Colonic mucosa (tissue), 4 donors: ENCODE measurements at regions not wholly inside any gene's neighbourhood (a gene's known extent, or its start where the extent isn't known, plus 50 kb on each side); places are given as distances from the start of the nearest gene placed in this dataset.
"Not testable (repeated sequence)": the region's sequence is repeated elsewhere in the genome, so short reads cannot be mapped to it uniquely, and the experiment has no call there.

Source experiments
- DNase-seq: peaks from one replicate; pipeline ENCODE4 v3.0.0-alpha.2; 2020
- H3K27ac ChIP-seq: fragments of 200-600 bp; one replicate; pipeline ENCODE4 v1.8.0; 2021
- H3K27me3 ChIP-seq: fragments of 200-600 bp; one replicate; pipeline ENCODE4 v1.8.0; 2021
- H3K36me3 ChIP-seq: fragments of 200-600 bp; one replicate; pipeline ENCODE4 v1.8.0; 2021
- H3K4me1 ChIP-seq: fragments of 200-600 bp; one replicate; pipeline ENCODE4 v1.8.0; 2021; ENCODE audit warnings: mild to moderate bottlenecking
- H3K4me3 ChIP-seq: fragments of 200-600 bp; one replicate; pipeline ENCODE4 v1.8.0; 2021
- H3K9ac ChIP-seq, 2 donors: one replicate each; pipeline ENCODE4 v1.7.0; 2013; ENCODE audit warnings: control low read depth in 2 of 2, low read depth in 2 of 2, low read length in 2 of 2
- H3K9me3 ChIP-seq: fragments of 200-600 bp; one replicate; pipeline ENCODE4 v1.8.0; 2021
- CTCF ChIP-seq: fragments of 200-600 bp; IDR thresholded peaks from one replicate; pipeline ENCODE4 v1.8.0; 2022; ENCODE audit warnings: antibody characterized with exemption, mild to moderate bottlenecking
- intact Hi-C: fragments of 100-400 bp; cut with DNase I; formaldehyde crosslinking; loops from one replicate; pipeline ENCODE4 v1.14.1; 2022
- donor health status: healthy.
- donor health status: DM: no; HTN: no; CAD: no.
- donor health status: DM: no; HTN: no; CAD: no.

GRCh38 chr2:122080316-122080715, 324.9 kb downstream of the TSN start:
- Histone ChIP-seq H3K9me3 (no peaks in the 10 kb centered on the region), H3K4me3 (no peak overlapping the region), H3K4me1 (no peaks in the 10 kb centered on the region), H3K36me3 (no peaks in the 10 kb centered on the region), H3K27ac (no peak overlapping the region), H3K9ac (no peak overlapping the region), H3K27me3 (no peaks in the 10 kb centered on the region)
- intact Hi-C loops, result no loop called here
- DNase-seq, result no peak
- no peak for TF ChIP-seq CTCF

GRCh38 chr2:122080871-122081270, 325.4 kb downstream of the TSN start:
- no peaks in the 10 kb centered on the region for H3K9me3 ChIP-seq
- no peak overlapping the region for H3K27ac ChIP-seq
- no peak for DNase-seq
- TF ChIP-seq CTCF, result no peak
- no peaks in the 10 kb centered on the region for H3K27me3 ChIP-seq
- no peak overlapping the region for H3K9ac ChIP-seq
- H3K4me3 ChIP-seq, result no peak overlapping the region
- no peaks in the 10 kb centered on the region for H3K4me1 ChIP-seq
- intact Hi-C loops, result no loop called here
- H3K36me3 ChIP-seq, result no peaks in the 10 kb centered on the region

- H3K9ac ChIP-seq, result no peak overlapping the region
- intact Hi-C loops, result no loop called here
- H3K36me3 ChIP-seq, result no peaks in the 10 kb centered on the region
- no peaks in the 10 kb centered on the region for H3K27me3 ChIP-seq
- H3K4me3 ChIP-seq, result no peak overlapping the region
- TF ChIP-seq CTCF, result no peak
- H3K27ac ChIP-seq, result no peak overlapping the region
- no peaks in the 10 kb centered on the region for H3K4me1 ChIP-seq
- no peak for DNase-seq
- H3K9me3 ChIP-seq, result no peaks in the 10 kb centered on the region
These were observed 326.3 kb downstream of the TSN start for GRCh38 chr2:122081751-122082150.

- TF ChIP-seq CTCF, result no peak
- Histone ChIP-seq H3K9me3 (no peaks in the 10 kb centered on the region), H3K4me1 (no peaks in the 10 kb centered on the region), H3K36me3 (no peaks in the 10 kb centered on the region), H3K27ac (no peak overlapping the region), H3K9ac (no peak overlapping the region), H3K4me3 (no peak overlapping the region), H3K27me3 (no peaks in the 10 kb centered on the region)
- no peak for DNase-seq
- intact Hi-C loops, result no loop called here
These were observed 328.0 kb downstream of the TSN start for GRCh38 chr2:122083256-122084048.

GRCh38 chr2:122085672-122086071, 330.2 kb downstream of the TSN start:
- H3K36me3 ChIP-seq, DNase-seq, H3K4me1 ChIP-seq, H3K4me3 ChIP-seq, H3K9ac ChIP-seq, intact Hi-C loops, H3K27me3 ChIP-seq, H3K27ac ChIP-seq, H3K9me3 ChIP-seq: not testable (repeated sequence)

GRCh38 chr2:122094557-122094956, 339.1 kb downstream of the TSN start:
- no peak for DNase-seq
- intact Hi-C loops, result no loop called here
- no peaks in the 10 kb centered on the region for H3K9me3 ChIP-seq
- no peak overlapping the region for H3K27ac ChIP-seq
- H3K4me3 ChIP-seq, result no peak overlapping the region
- H3K36me3 ChIP-seq, result no peaks in the 10 kb centered on the region
- no peaks in the 10 kb centered on the region for H3K27me3 ChIP-seq
- H3K9ac ChIP-seq, result no peak overlapping the region
- no peak for TF ChIP-seq CTCF
- no peaks in the 10 kb centered on the region for H3K4me1 ChIP-seq
